IMR-90 (cell line): ENCODE measurements at regions not wholly inside any gene's neighbourhood (a gene's known extent, or its start where the extent isn't known, plus 50 kb on each side); places are given as distances from the start of the nearest gene placed in this dataset.

Experiments
- ATAC-seq: fragments of 200-7000 bp; cut with Tn5 transposase; 2 replicates; pipeline ENCODE4 v1.9.1; 2020; ENCODE audit warnings: low read depth, mild to moderate bottlenecking, moderate library complexity
- BruUV-seq: library from RNA; stranded (reverse); fragments of 400-500 nt; replicated peaks from 2 replicates; lab custom pipeline; 2021; lab: Mats Ljungman, UMichigan
- CTCF ChIA-PET: fragments of 300-600 bp; formaldehyde crosslinking; extraction: SDS; loops from one replicate; lab custom pipeline; 2021; ENCODE audit warnings: antibody characterized with exemption; lab: Yijun Ruan, JAX
- POLR2A ChIA-PET: fragments of 300-600 bp; sonication (Branson Sonifier 250); formaldehyde crosslinking; loops from one replicate; lab custom pipeline; 2022; ENCODE audit warnings: antibody characterized with exemption; ENCODE audit not compliant: unreplicated experiment; lab: Charles Lee
- DNase-seq: peaks from one replicate; pipeline ENCODE4 v3.0.0; 2013
- H2AFZ ChIP-seq: replicated peaks from 2 replicates; pipeline ENCODE3; 2013; ENCODE audit warnings: low read length, mild to moderate bottlenecking; ENCODE audit not compliant: poor library complexity
- H2AK5ac ChIP-seq: 2 replicates; pipeline ENCODE4 v1.6.1; 2013; ENCODE audit warnings: low read depth, low read length, inconsistent platforms
- H2AK9ac ChIP-seq: replicated peaks from 2 replicates; pipeline ENCODE3; 2013; ENCODE audit warnings: mild to moderate bottlenecking, low read depth, low read length, moderate library complexity; ENCODE audit not compliant: poor library complexity
- H2BK120ac ChIP-seq: 2 replicates; pipeline ENCODE4 v1.6.1; 2013; ENCODE audit warnings: low read depth, low read length, inconsistent platforms
- H2BK15ac ChIP-seq: 3 replicates; pipeline ENCODE4 v1.6.1; 2013; ENCODE audit warnings: low read depth, low read length, inconsistent platforms
- H2BK20ac ChIP-seq: 2 replicates; pipeline ENCODE4 v1.6.1; 2013; ENCODE audit warnings: low read depth, mild to moderate bottlenecking, inconsistent platforms, low read length, moderate library complexity
- H2BK5ac ChIP-seq: 2 replicates; pipeline ENCODE4 v1.6.1; 2013; ENCODE audit warnings: mild to moderate bottlenecking, low read depth, low read length, inconsistent platforms; ENCODE audit not compliant: poor library complexity, severe bottlenecking
- H3K14ac ChIP-seq: replicated peaks from 2 replicates; pipeline ENCODE4 v1.6.1; 2013; ENCODE audit warnings: low read depth, low read length, inconsistent platforms
- H3K18ac ChIP-seq: 2 replicates; pipeline ENCODE4 v1.6.1; 2013; ENCODE audit warnings: low read depth, low read length, control low read depth
- H3K23ac ChIP-seq: 2 replicates; pipeline ENCODE4 v1.6.1; 2013; ENCODE audit warnings: low read depth, low read length, inconsistent platforms
- H3K27ac ChIP-seq: 2 replicates; pipeline ENCODE4 v1.5.1; 2013; ENCODE audit warnings: mild to moderate bottlenecking, control low read depth, low read length; ENCODE audit not compliant: insufficient read depth
- H3K27me3 ChIP-seq: 2 replicates; pipeline ENCODE4 v1.6.1; 2013; ENCODE audit warnings: low read length; ENCODE audit not compliant: control insufficient read depth, insufficient read depth
- H3K36me3 ChIP-seq: 2 replicates; pipeline ENCODE4 v1.6.1; 2013; ENCODE audit warnings: low read length, mixed read lengths; ENCODE audit not compliant: control insufficient read depth, insufficient read depth
- H3K4ac ChIP-seq: 2 replicates; pipeline ENCODE4 v1.6.1; 2013; ENCODE audit warnings: low read depth, low read length, inconsistent platforms
- H3K4me1 ChIP-seq: 2 replicates; pipeline ENCODE4 v1.6.1; 2013; ENCODE audit warnings: low read length, mixed read lengths; ENCODE audit not compliant: control insufficient read depth, insufficient read depth
- H3K4me2 ChIP-seq: 2 replicates; pipeline ENCODE4 v1.6.1; 2013; ENCODE audit warnings: low read depth, mild to moderate bottlenecking, control low read depth, low read length, moderate library complexity
- H3K4me3 ChIP-seq: 2 replicates; pipeline ENCODE4 v1.5.1; 2013; ENCODE audit warnings: low read depth, mild to moderate bottlenecking, control low read depth, low read length, moderate library complexity; ENCODE audit not compliant: insufficient read depth
- H3K56ac ChIP-seq: 2 replicates; pipeline ENCODE4 v1.6.1; 2013; ENCODE audit warnings: low read length, inconsistent platforms; ENCODE audit not compliant: insufficient read depth; ENCODE audit errors: extremely low read depth
- H3K79me1 ChIP-seq, 2 experiments: 2 replicates each; pipeline ENCODE4 v1.6.1; 2013; ENCODE audit warnings: low read length in 2 of 2, inconsistent platforms in 1 of 2, low read depth in 1 of 2
- H3K9ac ChIP-seq: 2 replicates; pipeline ENCODE4 v1.6.1; 2013; ENCODE audit warnings: low read depth, low read length, control low read depth
- H3K9me1 ChIP-seq: 2 replicates; pipeline ENCODE4 v1.6.1; 2013; ENCODE audit warnings: low read length, inconsistent platforms; ENCODE audit not compliant: insufficient read depth
- H3K9me3 ChIP-seq: 2 replicates; pipeline ENCODE4 v1.6.1; 2013; ENCODE audit warnings: low read length; ENCODE audit not compliant: control insufficient read depth, insufficient read depth
- H4K20me1 ChIP-seq: 2 replicates; pipeline ENCODE4 v1.6.1; 2013; ENCODE audit warnings: low read length, inconsistent platforms; ENCODE audit not compliant: insufficient read depth
- H4K5ac ChIP-seq: 2 replicates; pipeline ENCODE4 v1.6.1; 2013; ENCODE audit warnings: mild to moderate bottlenecking, low read depth, low read length, control low read depth
- H4K8ac ChIP-seq, 2 experiments: 2 replicates each; pipeline ENCODE4 v1.6.1; 2013; ENCODE audit warnings: low read depth in 2 of 2, low read length in 2 of 2, control low read depth in 1 of 2, inconsistent platforms in 1 of 2
- H4K91ac ChIP-seq: 2 replicates; pipeline ENCODE4 v1.6.1; 2013; ENCODE audit warnings: low read depth, low read length, inconsistent platforms; ENCODE audit not compliant: insufficient read depth
- BHLHE40 ChIP-seq: fragments of 150-350 bp; IDR thresholded peaks from 2 replicates; pipeline ENCODE4 v1.6.1; 2016; ENCODE audit warnings: mild to moderate bottlenecking, low read depth, low read length
- CEBPB ChIP-seq: IDR thresholded peaks from 2 replicates; pipeline ENCODE4 v1.6.1; 2012; ENCODE audit warnings: low read depth, low read length, improper control_type of control experiment
- CHD1 ChIP-seq: IDR thresholded peaks from 2 replicates; pipeline ENCODE4 v1.6.1; 2012; ENCODE audit warnings: low read depth, low read length, improper control_type of control experiment
- FOS ChIP-seq: fragments of 150-350 bp; IDR thresholded peaks from 2 replicates; pipeline ENCODE4 v1.6.1; 2016; ENCODE audit warnings: low read depth, low read length
- MAFK ChIP-seq: IDR thresholded peaks from 2 replicates; pipeline ENCODE4 v1.6.1; 2012; ENCODE audit warnings: low read depth, low read length, improper control_type of control experiment
- MAZ ChIP-seq: IDR thresholded peaks from 2 replicates; pipeline ENCODE4 v1.6.1; 2012; ENCODE audit warnings: low read depth, mild to moderate bottlenecking, low read length, improper control_type of control experiment, moderate library complexity, borderline replicate concordance
- POLR2A ChIP-seq: IDR thresholded peaks from 2 replicates; pipeline ENCODE4 v1.6.1; 2012; ENCODE audit warnings: mild to moderate bottlenecking, low read depth, low read length
- RAD21 ChIP-seq: IDR thresholded peaks from 2 replicates; pipeline ENCODE4 v1.6.1; 2012; ENCODE audit warnings: low read length, improper control_type of control experiment
- RCOR1 ChIP-seq: IDR thresholded peaks from 2 replicates; pipeline ENCODE4 v1.6.1; 2012; ENCODE audit warnings: mild to moderate bottlenecking, low read length, improper control_type of control experiment; ENCODE audit not compliant: insufficient replicate concordance
- RFX5 ChIP-seq: IDR thresholded peaks from 2 replicates; pipeline ENCODE4 v1.8.0; 2012; ENCODE audit warnings: low read depth, mild to moderate bottlenecking, low read length, moderate library complexity
- SMC3 ChIP-seq: fragments of 150-350 bp; IDR thresholded peaks from 2 replicates; pipeline ENCODE4 v1.6.1; 2016; ENCODE audit warnings: low read depth, mild to moderate bottlenecking, antibody characterized with exemption, low read length, moderate library complexity
- WGBS, 2 experiments: methylation state at CpG; one replicate each; pipeline versions ENCODE4 v1.1.5 to v1.1.7; 2013; ENCODE audit warnings: missing lambda C conversion rate in 2 of 2; ENCODE audit not compliant: insufficient read length in 1 of 2; ENCODE audit errors: extremely low coverage in 2 of 2; 5-methylcytosine and 5-hydroxymethylcytosine counted together
- dilution Hi-C: fragments of 300-500 bp; cut with HindIII; formaldehyde crosslinking; loops from one replicate; pipeline ENCODE4 v1.14.3; 2018; ENCODE audit warnings: low sequenced_read_pairs; ENCODE audit not compliant: unreplicated experiment
- in situ Hi-C: fragments of 300-500 bp; cut with MboI; formaldehyde crosslinking; loops from 3 replicates; pipeline ENCODE4 v1.14.3; 2019; ENCODE audit warnings: low sequenced_read_pairs, inconsistent platforms, mixed read lengths
- intact Hi-C: fragments of 100-400 bp; cut with micrococcal nuclease; formaldehyde crosslinking; loops from 2 replicates; pipeline ENCODE4 v1.10.0; 2022
- TF ChIP-seq, protein P1 (sequence below): fragments of 150-350 bp; IDR thresholded peaks from 2 replicates; pipeline ENCODE4 v1.6.1; 2017; ENCODE audit warnings: mild to moderate bottlenecking, antibody characterized with exemption, low read length, low read depth

DNA sequence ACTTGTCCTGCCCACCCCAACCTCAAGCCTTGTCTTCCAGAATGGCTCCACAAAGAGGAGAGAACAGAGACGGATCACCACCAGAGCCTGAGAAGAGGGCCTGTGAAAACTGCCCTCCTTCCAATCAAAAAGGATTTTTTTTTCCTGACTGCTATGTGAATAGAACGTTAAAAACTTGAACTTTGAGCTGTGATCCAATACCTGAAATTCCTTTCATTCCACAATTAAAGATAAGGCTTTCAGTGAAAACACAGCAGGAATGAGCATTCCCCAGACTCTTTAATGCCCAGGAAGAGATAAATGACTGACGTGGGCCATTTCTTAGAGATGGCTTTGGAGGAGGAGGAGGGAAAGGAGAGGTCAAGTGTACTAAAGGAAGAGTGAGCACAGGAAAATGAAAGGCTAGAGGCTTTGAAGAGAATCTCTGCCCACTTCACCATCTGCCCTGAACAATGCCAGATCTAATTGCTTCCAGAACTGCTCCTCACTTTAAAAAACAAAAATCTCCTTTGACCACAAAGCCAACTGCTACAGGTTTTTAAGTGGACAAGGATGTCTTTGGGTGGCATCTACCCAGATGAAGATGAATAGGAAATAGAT, 177.9 kb upstream of the MAP3K1 start:
- intact Hi-C loops (no loop called here), dilution Hi-C loops (no loop called here), in situ Hi-C loops (no loop called here)
- BruUV-seq, result no TSS peak
- Histone ChIP-seq H2AK9ac (no peak overlapping the region), H3K79me1 (no peaks in the 10 kb centered on the region), H3K9ac (no peak overlapping the region), H3K9me1 (peaks cover 2% of the 10 kb centered on the region; the same call in 1 of the 2 replicates), H4K20me1 (no peaks in the 10 kb centered on the region), H4K91ac (peak overlapping the region; percentile 37), H2AFZ (peak overlapping the region; percentile 77), H4K5ac (no peak overlapping the region), H3K27ac (no peak overlapping the region), H2BK120ac (peak overlapping the region; percentile 75), H3K4me2 (no peak overlapping the region), H3K14ac (peak overlapping the region; percentile 31), H3K23ac (no peak overlapping the region), H3K36me3 (no peaks in the 10 kb centered on the region), H2BK15ac (peak overlapping the region; percentile 77; the same call in 2 of the 3 replicates), H3K4me1 (peaks cover 11% of the 10 kb centered on the region; the same call in 1 of the 2 replicates), H3K27me3 (0 out of 2 replicates have a peak, but pooled peaks cover 2% of the 10 kb centered on the region), H3K4ac (peak overlapping the region; percentile 67), H2BK20ac (peak overlapping the region; percentile 57), H3K4me3 (no peak overlapping the region), H2AK5ac (0 out of 2 replicates have a peak overlapping the region, but pooled peaks have one; percentile 52), H3K56ac (peak overlapping the region; percentile 65; the same call in 1 of the 2 replicates), H3K9me3 (no peaks in the 10 kb centered on the region), H2BK5ac (peak overlapping the region; percentile 43), H3K18ac (0 out of 2 replicates have a peak overlapping the region, but pooled peaks have one; percentile 17), H4K8ac (peak overlapping the region in 1 of 2 experiments; percentile 47; a peak in 2 of 4 replicates)
- TF ChIP-seq RAD21, result no peak
- TF ChIP-seq, protein P1, sequence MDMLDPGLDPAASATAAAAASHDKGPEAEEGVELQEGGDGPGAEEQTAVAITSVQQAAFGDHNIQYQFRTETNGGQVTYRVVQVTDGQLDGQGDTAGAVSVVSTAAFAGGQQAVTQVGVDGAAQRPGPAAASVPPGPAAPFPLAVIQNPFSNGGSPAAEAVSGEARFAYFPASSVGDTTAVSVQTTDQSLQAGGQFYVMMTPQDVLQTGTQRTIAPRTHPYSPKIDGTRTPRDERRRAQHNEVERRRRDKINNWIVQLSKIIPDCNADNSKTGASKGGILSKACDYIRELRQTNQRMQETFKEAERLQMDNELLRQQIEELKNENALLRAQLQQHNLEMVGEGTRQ, result no peak
- no peak for TF ChIP-seq MAFK
- no peak for TF ChIP-seq MAZ
- no peak for TF ChIP-seq SMC3
- TF ChIP-seq CHD1, result no peak
- no peak for TF ChIP-seq FOS
- TF ChIP-seq RCOR1, result no peak
- TF ChIP-seq CEBPB, result no peak
- no peak for TF ChIP-seq BHLHE40
- TF ChIP-seq POLR2A, result no peak
- no peak for TF ChIP-seq RFX5
- peak; percentile 63 for ATAC-seq
- WGBS, 2 experiments, result no CpG with 5 or more reads among the region's 3 CpGs
- ChIA-PET POLR2A (no interaction called here), CTCF (interaction anchor here (0.6 kb wide), 1 partner anchor 33 kb away, joined by 3 read pairs; no protein-coding TSS in a partner anchor)
- peak; percentile 52 for DNase-seq
